Esophagus squamous epithelium (tissue), 5 donors: ENCODE measurements at regions not wholly inside any gene's neighbourhood (a gene's known extent, or its start where the extent isn't known, plus 50 kb on each side); places are given as distances from the start of the nearest gene placed in this dataset.
"Not testable (repeated sequence)": the region's sequence is repeated elsewhere in the genome, so short reads cannot be mapped to it uniquely, and the experiment has no call there.

Experiments used
- DNase-seq: peaks from one replicate; lab custom pipeline; 2025; lab: John Stamatoyannopoulos, UW
- H3K27ac ChIP-seq, 4 donors: fragments of 200-600 bp; sonication (generic); one replicate each; pipeline ENCODE4 v1.5.1; 2016 to 2019; ENCODE audit warnings: mild to moderate bottlenecking in 1 of 4
- H3K27me3 ChIP-seq, 4 donors: fragments of 200-600 bp; sonication (generic); 1 replicate in 3 of 4; 2 replicates in 1 of 4; pipeline versions ENCODE4 v1.5.1 to v1.6.0; 2017 to 2021; ENCODE audit warnings: antibody characterized with exemption in 1 of 4
- H3K36me3 ChIP-seq, 3 donors: fragments of 200-600 bp; sonication (generic); one replicate each; pipeline ENCODE4 v1.5.1; 2016 to 2019
- H3K4me1 ChIP-seq, 3 donors: fragments of 200-600 bp; sonication (generic); one replicate each; pipeline ENCODE4 v1.5.1; 2017 to 2019
- H3K4me3 ChIP-seq, 4 donors: fragments of 200-600 bp; sonication (generic); 1 replicate in 3 of 4; 2 replicates in 1 of 4; pipeline ENCODE4 v1.5.1; 2016 to 2019; ENCODE audit warnings: mild to moderate bottlenecking in 2 of 4, moderate library complexity in 1 of 4
- H3K9me3 ChIP-seq, 3 donors: fragments of 200-600 bp; sonication (generic); one replicate each; pipeline ENCODE4 v1.5.1; 2016 to 2019
- POLR2A ChIP-seq, 4 donors: fragments of 450-650 bp; IDR thresholded peaks; one replicate each; pipeline ENCODE4 v1.6.1; 2017; ENCODE audit warnings: antibody characterized with exemption in 4 of 4, mild to moderate bottlenecking in 4 of 4, moderate library complexity in 3 of 4
- WGBS, 2 donors: methylation state at CpG; one replicate each; pipeline ENCODE4 v1.1.5; 2018; 5-methylcytosine and 5-hydroxymethylcytosine counted together
- intact Hi-C: fragments of 100-400 bp; cut with DNase I; formaldehyde crosslinking; loops from one replicate; pipeline ENCODE4 v1.15.0; 2022
- TF ChIP-seq, protein P1 (sequence below), 6 experiments: fragments of 450-650 bp in 4 of 6; fragments of 200-600 bp in 2 of 6; sonication (generic) in 2 of 6; IDR thresholded peaks; one replicate each; pipeline ENCODE4 v1.5.1; 2016 to 2019; ENCODE audit warnings: antibody characterized with exemption in 6 of 6, mild to moderate bottlenecking in 4 of 6, moderate library complexity in 4 of 6
- donor health status: DM: yes; HTN: yes; CAD: no.

DNA sequence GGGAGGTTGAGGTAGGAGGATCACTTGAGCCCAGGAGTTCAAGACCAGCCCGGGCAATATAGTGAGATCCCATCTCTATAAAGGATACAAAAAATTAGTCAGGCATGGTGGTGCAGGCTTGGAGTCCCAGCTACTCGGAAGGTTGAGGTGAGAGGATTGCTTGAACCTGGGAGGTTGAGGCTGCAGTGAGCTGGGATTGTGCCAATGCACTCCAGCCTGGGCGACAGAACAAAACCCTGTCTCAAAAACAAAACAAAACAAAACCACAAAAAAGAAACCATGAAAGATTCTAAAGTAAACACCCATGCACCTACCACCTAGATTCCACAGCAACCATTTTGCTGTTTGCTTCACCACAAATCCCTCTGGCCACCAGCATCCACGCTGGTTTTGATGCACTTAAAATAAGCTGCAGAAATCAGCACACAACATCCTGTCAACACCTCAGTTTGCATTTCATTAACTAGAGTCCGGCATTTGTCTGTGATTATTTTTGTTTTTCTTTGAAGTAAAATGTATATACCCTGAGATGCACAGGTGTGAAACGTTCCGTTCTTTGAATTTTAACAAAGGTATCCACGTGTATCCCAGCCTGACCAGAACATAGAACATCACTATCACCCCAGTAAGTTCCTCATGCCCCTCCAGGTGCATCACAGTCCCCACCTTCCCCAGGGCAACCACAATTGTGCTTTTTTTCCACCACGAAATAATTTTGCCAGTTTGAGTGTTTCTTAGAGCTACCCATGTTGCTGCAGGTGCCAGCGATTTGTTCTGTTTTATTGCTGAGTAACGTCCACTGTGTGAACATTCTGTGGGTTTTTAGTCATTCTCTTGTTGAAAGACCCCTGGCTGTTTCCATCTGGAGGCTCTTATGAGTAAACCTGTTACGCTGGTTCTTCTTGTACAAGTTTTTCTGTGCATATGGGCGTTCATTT lies 191.5 kb downstream of the SEC14L1 start:
- WGBS, 2 donors = 55 to 58% methylated on average over 12 to 13 of the region's 13 CpGs
- Histone ChIP-seq H3K27ac (peak overlapping the region; percentile 29 to 83 (median 66)), H3K4me1 (peaks cover 8 to 65% (median 29%) of the 10 kb centered on the region in 3 donors), H3K27me3 (no peaks in the 10 kb centered on the region), H3K4me3 (peak overlapping the region in 2 of 4 donors; percentile 21 to 29), H3K9me3 (peaks cover 0 to 5% (median 3%) of the 10 kb centered on the region in 3 donors), H3K36me3 (no peaks in the 10 kb centered on the region)
- intact Hi-C loops = loop anchor here (5.0 kb wide), 1 partner anchor 95 kb away; no protein-coding TSS in a partner anchor
- TF ChIP-seq POLR2A (IDR thresholded peaks at IDR 0.05) = no peak
- TF ChIP-seq, protein P1, sequence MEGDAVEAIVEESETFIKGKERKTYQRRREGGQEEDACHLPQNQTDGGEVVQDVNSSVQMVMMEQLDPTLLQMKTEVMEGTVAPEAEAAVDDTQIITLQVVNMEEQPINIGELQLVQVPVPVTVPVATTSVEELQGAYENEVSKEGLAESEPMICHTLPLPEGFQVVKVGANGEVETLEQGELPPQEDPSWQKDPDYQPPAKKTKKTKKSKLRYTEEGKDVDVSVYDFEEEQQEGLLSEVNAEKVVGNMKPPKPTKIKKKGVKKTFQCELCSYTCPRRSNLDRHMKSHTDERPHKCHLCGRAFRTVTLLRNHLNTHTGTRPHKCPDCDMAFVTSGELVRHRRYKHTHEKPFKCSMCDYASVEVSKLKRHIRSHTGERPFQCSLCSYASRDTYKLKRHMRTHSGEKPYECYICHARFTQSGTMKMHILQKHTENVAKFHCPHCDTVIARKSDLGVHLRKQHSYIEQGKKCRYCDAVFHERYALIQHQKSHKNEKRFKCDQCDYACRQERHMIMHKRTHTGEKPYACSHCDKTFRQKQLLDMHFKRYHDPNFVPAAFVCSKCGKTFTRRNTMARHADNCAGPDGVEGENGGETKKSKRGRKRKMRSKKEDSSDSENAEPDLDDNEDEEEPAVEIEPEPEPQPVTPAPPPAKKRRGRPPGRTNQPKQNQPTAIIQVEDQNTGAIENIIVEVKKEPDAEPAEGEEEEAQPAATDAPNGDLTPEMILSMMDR (IDR thresholded peaks at IDR 0.05) = no peak
- DNase-seq = no peak

- Histone ChIP-seq H3K36me3 (no peaks in the 10 kb centered on the region), H3K4me1 (peaks cover 6 to 56% (median 25%) of the 10 kb centered on the region in 3 donors), H3K4me3 (no peak overlapping the region), H3K9me3 (peaks cover 0 to 5% (median 3%) of the 10 kb centered on the region in 3 donors), H3K27me3 (no peaks in the 10 kb centered on the region), H3K27ac (peak overlapping the region; percentile 29 to 83 (median 57))
- no peak for TF ChIP-seq POLR2A (IDR thresholded peaks at IDR 0.05)
- TF ChIP-seq, protein P1 (IDR thresholded peaks at IDR 0.05) = no peak
- DNase-seq = no peak
- intact Hi-C loops = loop anchor here (5.0 kb wide), 1 partner anchor 94 kb away; no protein-coding TSS in a partner anchor
- 39 to 45% methylated on average over 7 of the region's 7 CpGs for WGBS, 2 donors
These were observed 192.4 kb downstream of the SEC14L1 start for GRCh38 chr17:77332981-77333685.

GRCh38 chr17:77337150-77337549 lies 196.4 kb downstream of the SEC14L1 start:
- Histone ChIP-seq H3K27me3 (no peaks in the 10 kb centered on the region), H3K4me1 (peaks cover 3 to 44% (median 15%) of the 10 kb centered on the region in 3 donors), H3K27ac (no peak overlapping the region), H3K4me3 (no peak overlapping the region), H3K36me3 (no peaks in the 10 kb centered on the region), H3K9me3 (peaks cover 0 to 5% (median 3%) of the 10 kb centered on the region in 3 donors)
- intact Hi-C loops = no loop called here
- TF ChIP-seq, protein P1 (IDR thresholded peaks at IDR 0.05) = no peak
- no peak for TF ChIP-seq POLR2A (IDR thresholded peaks at IDR 0.05)
- DNase-seq = no peak
- WGBS, 2 donors = 94 to 95% methylated on average over 2 of the region's 2 CpGs

GRCh38 chr17:77341069-77341541 lies 200.3 kb downstream of the SEC14L1 start:
- 62 to 65% methylated on average over 9 to 10 of the region's 10 CpGs for WGBS, 2 donors
- H3K27me3 ChIP-seq = no peaks in the 10 kb centered on the region
- H3K36me3 ChIP-seq = no peaks in the 10 kb centered on the region
- no peak overlapping the region for H3K4me3 ChIP-seq
- intact Hi-C loops = no loop called here
- TF ChIP-seq, protein P1 (IDR thresholded peaks at IDR 0.05) = no peak
- no peak for TF ChIP-seq POLR2A (IDR thresholded peaks at IDR 0.05)
- peaks cover 0 to 5% (median 3%) of the 10 kb centered on the region in 3 donors for H3K9me3 ChIP-seq
- H3K27ac ChIP-seq = peak overlapping the region in 1 of 4 donors; percentile 62
- peaks cover 4 to 43% (median 5%) of the 10 kb centered on the region in 3 donors for H3K4me1 ChIP-seq
- DNase-seq = no peak

DNA sequence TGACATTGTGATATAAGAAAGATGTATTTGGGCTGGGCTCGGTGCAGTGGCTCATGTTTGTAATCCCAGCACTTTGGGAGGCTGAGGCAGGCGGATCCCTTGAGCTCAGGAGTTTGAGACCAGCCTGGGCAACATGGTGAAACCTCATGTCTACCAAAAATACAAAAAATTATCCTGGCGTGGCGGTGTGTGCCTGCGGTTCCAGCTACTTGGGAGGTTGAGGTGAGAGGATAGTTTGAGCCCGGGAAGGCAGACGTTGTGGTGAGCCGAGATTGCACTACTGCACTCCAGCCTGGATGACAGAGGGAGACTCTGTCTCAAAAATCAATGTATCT lies 201.9 kb downstream of the SEC14L1 start:
- WGBS, 2 donors = 65 to 68% methylated on average over 8 of the region's 8 CpGs
- H3K36me3 ChIP-seq, H3K27me3 ChIP-seq, H3K4me3 ChIP-seq, H3K9me3 ChIP-seq, DNase-seq, intact Hi-C loops: not testable (repeated sequence)
- Histone ChIP-seq H3K4me1 (peaks cover 4 to 43% (median 5%) of the 10 kb centered on the region in 3 donors), H3K27ac (peak overlapping the region in 2 of 4 donors; percentile 1 to 62)
